Endothelial cell of umbilical vein (primary cell): ENCODE measurements at regions not wholly inside any gene's neighbourhood (a gene's known extent, or its start where the extent isn't known, plus 50 kb on each side); places are given as distances from the start of the nearest gene placed in this dataset.

Source experiments
- BruUV-seq: library from RNA; stranded (reverse); fragments of 400-500 nt; replicated peaks from 2 replicates; lab custom pipeline; 2021; lab: Mats Ljungman, UMichigan
- CTCF ChIA-PET: fragments of 300-600, 350-600 bp; sonication (Branson Sonifier 250); formaldehyde crosslinking; loops from one replicate; lab custom pipeline; 2021; ENCODE audit warnings: antibody characterized with exemption, inconsistent platforms; lab: Charles Lee
- POLR2A ChIA-PET: fragments of 300-600, 350-600 bp; sonication (Branson Sonifier 250); formaldehyde crosslinking; loops from one replicate; lab custom pipeline; 2021; ENCODE audit warnings: antibody characterized with exemption, inconsistent platforms; lab: Charles Lee
- DNase-seq: peaks from one replicate; pipeline ENCODE4 v3.0.0-alpha.2; 2011; ENCODE audit warnings: low read depth, low spot score
- FAIRE-seq: peaks from 2 replicates; lab custom pipeline; 2011; peaks lifted over from hg19 to GRCh38; lab: Jason Lieb, UNC
- H2AFZ ChIP-seq: 2 replicates; pipeline ENCODE4 v1.6.0; 2012; ENCODE audit warnings: low read depth, low read length, control low read depth, inconsistent platforms
- H3K27ac ChIP-seq: 2 replicates; pipeline ENCODE4 v1.5.1; 2011; ENCODE audit warnings: low read depth, mild to moderate bottlenecking, control low read depth, low read length, moderate library complexity; ENCODE audit not compliant: insufficient read depth
- H3K27me3 ChIP-seq, 2 experiments: 2 replicates each; pipeline versions ENCODE4 v1.6.0 to v1.6.1; 2011; ENCODE audit warnings: low read length in 2 of 2, mixed read lengths in 1 of 2; ENCODE audit not compliant: control insufficient read depth in 2 of 2, insufficient read depth in 2 of 2
- H3K36me3 ChIP-seq, 2 experiments: 2 replicates in 1 of 2; 3 replicates in 1 of 2; pipeline ENCODE4 v1.5.1; 2011; ENCODE audit warnings: low read length in 2 of 2, mild to moderate bottlenecking in 1 of 2, moderate library complexity in 1 of 2; ENCODE audit not compliant: control insufficient read depth in 2 of 2, insufficient read depth in 2 of 2; ENCODE audit errors: extremely low read depth in 1 of 2
- H3K4me1 ChIP-seq: 3 replicates; pipeline ENCODE4 v1.5.1; 2011; ENCODE audit warnings: mild to moderate bottlenecking, low read length; ENCODE audit not compliant: control insufficient read depth, insufficient read depth; ENCODE audit errors: extremely low read depth
- H3K4me2 ChIP-seq: 2 replicates; pipeline ENCODE4 v1.6.1; 2011; ENCODE audit warnings: low read length, control low read depth, mixed read lengths; ENCODE audit not compliant: insufficient read depth
- H3K4me3 ChIP-seq, 3 experiments: fragments of 200-600 bp in 1 of 3; sonication (generic), shearing (Covaris generic) in 1 of 3; replicated peaks in 1 of 3; 2 replicates each; pipeline ENCODE4 v1.5.1; 2011 to 2016; ENCODE audit warnings: control low read depth in 3 of 3, low read length in 3 of 3, mild to moderate bottlenecking in 2 of 3, inconsistent platforms in 1 of 3, low read depth in 1 of 3, moderate library complexity in 1 of 3; ENCODE audit not compliant: insufficient read depth in 1 of 3
- H3K79me2 ChIP-seq: 2 replicates; pipeline ENCODE4 v1.6.0; 2012; ENCODE audit warnings: low read length, inconsistent platforms; ENCODE audit not compliant: control insufficient read depth, insufficient read depth
- H3K9ac ChIP-seq: replicated peaks from 2 replicates; pipeline ENCODE3; 2011; ENCODE audit warnings: low read length, control low read depth; ENCODE audit not compliant: insufficient read depth; ENCODE audit errors: extremely low read depth
- H3K9me1 ChIP-seq: replicated peaks from 3 replicates; pipeline ENCODE4 v1.6.0; 2011; ENCODE audit warnings: mild to moderate bottlenecking, low read length; ENCODE audit not compliant: control insufficient read depth, insufficient read depth; ENCODE audit errors: extremely low read depth
- H3K9me3 ChIP-seq: replicated peaks from 2 replicates; pipeline ENCODE4 v1.5.1; 2012; ENCODE audit warnings: low read length, inconsistent platforms; ENCODE audit not compliant: control insufficient read depth, insufficient read depth
- H4K20me1 ChIP-seq: replicated peaks from 2 replicates; pipeline ENCODE3; 2011; ENCODE audit warnings: mild to moderate bottlenecking, low read length; ENCODE audit not compliant: control insufficient read depth, insufficient read depth; ENCODE audit errors: extremely low read depth
- CTCF ChIP-seq, 2 donors: IDR thresholded peaks; 1 replicate in 1 of 2; 2 replicates in 1 of 2; pipeline ENCODE4 v1.5.1; 2011; ENCODE audit warnings: low read length in 2 of 2, mild to moderate bottlenecking in 2 of 2, moderate library complexity in 2 of 2, control low read depth in 1 of 2, inconsistent platforms in 1 of 2, low read depth in 1 of 2; ENCODE audit not compliant: insufficient read depth in 1 of 2; ENCODE audit errors: extremely low read depth in 1 of 2
- FOS ChIP-seq: IDR thresholded peaks from 2 replicates; pipeline ENCODE4 v1.6.1; 2011; ENCODE audit warnings: mild to moderate bottlenecking, low read length, moderate library complexity, borderline replicate concordance; ENCODE audit not compliant: insufficient read depth
- GATA2 ChIP-seq: IDR thresholded peaks from 2 replicates; pipeline ENCODE4 v1.7.0; 2011; ENCODE audit warnings: low read depth, mild to moderate bottlenecking, moderate library complexity, mixed read lengths, low read length; ENCODE audit not compliant: insufficient read length, insufficient read depth
- JUN ChIP-seq: IDR thresholded peaks from 2 replicates; pipeline ENCODE4 v1.6.1; 2011; ENCODE audit warnings: borderline replicate concordance, low read depth; ENCODE audit not compliant: insufficient read length, insufficient read depth
- MAX ChIP-seq: IDR thresholded peaks from 2 replicates; pipeline ENCODE4 v1.6.1; 2011; ENCODE audit not compliant: insufficient read depth, insufficient read length
- MYC ChIP-seq: IDR thresholded peaks from one replicate; pipeline ENCODE4 v1.6.1; 2011; ENCODE audit warnings: mild to moderate bottlenecking, low read depth, low read length
- POLR2A ChIP-seq: IDR thresholded peaks from 2 replicates; pipeline ENCODE4 v1.6.1; 2012; ENCODE audit warnings: low read depth, mild to moderate bottlenecking, control low read depth, low read length
- POLR2AphosphoS5 ChIP-seq: IDR thresholded peaks from 2 replicates; pipeline ENCODE4 v1.6.1; 2012; ENCODE audit warnings: low read depth, mild to moderate bottlenecking, control low read depth, low read length, moderate library complexity; ENCODE audit not compliant: insufficient read depth
- dilution Hi-C: fragments of 300-500 bp; cut with MboI; formaldehyde crosslinking; loops from one replicate; pipeline ENCODE4 v1.15.0; 2019; ENCODE audit warnings: low sequenced_read_pairs; ENCODE audit not compliant: extremely low pct_ligation_motif_present
- intact Hi-C: fragments of 100-400 bp; cut with micrococcal nuclease; formaldehyde crosslinking; loops from one replicate; pipeline ENCODE4 v1.10.0; 2022

GRCh38 chr2:14927021-14927564 lies 294.6 kb downstream of the LRATD1 start:
- Histone ChIP-seq H3K4me2 (no peak overlapping the region), H3K36me3 (no peaks in the 10 kb centered on the region), H3K27me3 (no peaks in the 10 kb centered on the region), H3K9me3 (peaks cover 2% of the 10 kb centered on the region), H3K79me2 (no peaks in the 10 kb centered on the region), H3K9me1 (no peaks in the 10 kb centered on the region), H3K27ac (no peak overlapping the region), H3K9ac (no peak overlapping the region), H2AFZ (no peak overlapping the region), H4K20me1 (no peaks in the 10 kb centered on the region), H3K4me3 (no peak overlapping the region), H3K4me1 (no peaks in the 10 kb centered on the region)
- ChIA-PET CTCF (no interaction called here), POLR2A (no interaction called here)
- intact Hi-C loops = no loop called here
- FAIRE-seq (no peak), DNase-seq (no peak)
- no TSS peak for BruUV-seq
- dilution Hi-C loops = no loop called here
- no peak for TF ChIP-seq JUN
- TF ChIP-seq MAX = no peak
- no peak for TF ChIP-seq CTCF (IDR thresholded peaks at IDR 0.05; ENCODE audit: extremely low read depth in 1 of 2, insufficient read depth in 1 of 2, low read depth in 1 of 2, low read length in 2 of 2)
- TF ChIP-seq GATA2 = no peak
- TF ChIP-seq POLR2A = no peak
- no peak for TF ChIP-seq POLR2AphosphoS5
- no peak for TF ChIP-seq MYC
- TF ChIP-seq FOS = no peak
